GM12878 (cell line): ENCODE measurements at regions not wholly inside any gene's neighbourhood (a gene's known extent, or its start where the extent isn't known, plus 50 kb on each side); places are given as distances from the start of the nearest gene placed in this dataset.

Experiments
- ATAC-seq: fragments of 200-7000 bp; cut with Tn5 transposase; 3 replicates; pipeline ENCODE4 v1.9.1; 2020; ENCODE audit warnings: mild to moderate bottlenecking, moderate library complexity
- BruUV-seq: library from RNA; stranded (reverse); fragments of 400-500 nt; replicated peaks from 2 replicates; lab custom pipeline; 2021; lab: Mats Ljungman, UMichigan
- CTCF ChIA-PET: fragments of 300-600 bp; sonication (Branson Sonifier 250); formaldehyde crosslinking; extraction: SDS; loops from one replicate; lab custom pipeline; 2021; ENCODE audit warnings: inconsistent platforms; lab: Yijun Ruan, JAX
- POLR2A ChIA-PET: fragments of 350-600 bp; formaldehyde crosslinking; extraction: SDS; loops from one replicate; lab custom pipeline; 2021; ENCODE audit warnings: inconsistent platforms; lab: Charles Lee
- RAD21 ChIA-PET: fragments of 300-600 bp; sonication (Branson Sonifier 250); formaldehyde crosslinking; loops from one replicate; lab custom pipeline; 2023; ENCODE audit warnings: antibody characterized with exemption; ENCODE audit not compliant: unreplicated experiment; lab: Charles Lee
- SMC1A ChIA-PET: fragments of 300-600 bp; sonication (Branson Sonifier 250); formaldehyde crosslinking; loops from one replicate; lab custom pipeline; 2023; ENCODE audit not compliant: unreplicated experiment, uncharacterized antibody; lab: Charles Lee
- DNase-seq: peaks from one replicate; pipeline ENCODE4 v3.0.0-alpha.2; 2011; ENCODE audit warnings: low read depth, low spot score
- FAIRE-seq: peaks from 3 replicates; lab custom pipeline; 2011; peaks lifted over from hg19 to GRCh38; lab: Jason Lieb, UNC
- H2AFZ ChIP-seq: 2 replicates; pipeline ENCODE4 v1.6.0; 2011; ENCODE audit warnings: low read depth, low read length, control low read depth; ENCODE audit not compliant: control insufficient read depth
- H3K27ac ChIP-seq: 2 replicates; pipeline ENCODE4 v1.5.1; 2011; ENCODE audit warnings: control low read depth; ENCODE audit not compliant: control insufficient read depth, insufficient read depth
- H3K27me3 ChIP-seq, 2 experiments: replicated peaks in 1 of 2; 2 replicates each; pipeline versions ENCODE4 v1.6.0 to v1.6.1; 2011; ENCODE audit warnings: low read length in 1 of 2; ENCODE audit not compliant: control insufficient read depth in 2 of 2, insufficient read depth in 2 of 2
- H3K36me3 ChIP-seq, 2 experiments: 2 replicates each; pipeline ENCODE4 v1.5.1; 2011; ENCODE audit warnings: low read length in 1 of 2; ENCODE audit not compliant: control insufficient read depth in 2 of 2, insufficient read depth in 2 of 2
- H3K4me1 ChIP-seq: 2 replicates; pipeline ENCODE4 v1.6.1; 2011; ENCODE audit warnings: mild to moderate bottlenecking, low read length, moderate library complexity, mixed read lengths; ENCODE audit not compliant: control insufficient read depth, insufficient read depth
- H3K4me2 ChIP-seq: 2 replicates; pipeline ENCODE4 v1.6.0; 2011; ENCODE audit warnings: control low read depth; ENCODE audit not compliant: control insufficient read depth, insufficient read depth
- H3K4me3 ChIP-seq: fragments of 200-600 bp; sonication (generic); 2 replicates; pipeline ENCODE4 v1.5.1; 2016
- H3K79me2 ChIP-seq: 2 replicates; pipeline ENCODE4 v1.6.0; 2011; ENCODE audit warnings: low read length; ENCODE audit not compliant: control insufficient read depth, insufficient read depth
- H3K9ac ChIP-seq: 2 replicates; pipeline ENCODE4 v1.8.0; 2011; ENCODE audit warnings: low read length, control low read depth, mixed read lengths; ENCODE audit not compliant: control insufficient read depth, insufficient read depth
- H3K9me3 ChIP-seq: replicated peaks from 3 replicates; pipeline ENCODE4 v1.5.1; 2011; ENCODE audit warnings: mild to moderate bottlenecking, low read length; ENCODE audit not compliant: control insufficient read depth, insufficient read depth
- H4K20me1 ChIP-seq: 2 replicates; pipeline ENCODE4 v1.6.0; 2011; ENCODE audit not compliant: control insufficient read depth, insufficient read depth
- ATF3 ChIP-seq: IDR thresholded peaks from 2 replicates; pipeline ENCODE4 v1.6.1; 2011; ENCODE audit warnings: low read depth, mild to moderate bottlenecking, low read length, moderate library complexity, borderline replicate concordance; ENCODE audit errors: extremely low read depth
- BMI1 ChIP-seq: fragments of 450-650 bp; IDR thresholded peaks from 2 replicates; pipeline ENCODE4 v1.6.1; 2016; ENCODE audit warnings: mild to moderate bottlenecking, moderate library complexity, borderline replicate concordance
- EZH2 ChIP-seq: IDR thresholded peaks from 2 replicates; pipeline ENCODE4 v1.6.1; 2012; ENCODE audit warnings: low read depth, mild to moderate bottlenecking, control low read depth, inconsistent platforms, low read length, borderline replicate concordance; ENCODE audit not compliant: control insufficient read depth
- FOS ChIP-seq: IDR thresholded peaks from 3 replicates; pipeline ENCODE4 v1.6.1; 2011; ENCODE audit warnings: borderline replicate concordance; ENCODE audit not compliant: insufficient read length; ENCODE audit errors: extremely low read depth
- JUND ChIP-seq: IDR thresholded peaks from 2 replicates; pipeline ENCODE4 v1.6.1; 2012; ENCODE audit warnings: low read depth, mild to moderate bottlenecking, low read length, improper control_type of control experiment, moderate library complexity
- KAT2A ChIP-seq: conservative IDR thresholded peaks from 2 replicates; pipeline ENCODE4 v1.6.1; 2011; ENCODE audit warnings: low read depth, low read length; ENCODE audit not compliant: control insufficient read depth
- MTA2 ChIP-seq: fragments of 450-650 bp; IDR thresholded peaks from 2 replicates; pipeline ENCODE4 v1.6.1; 2016; ENCODE audit warnings: low read depth, mild to moderate bottlenecking, moderate library complexity
- NFIC ChIP-seq: IDR thresholded peaks from 2 replicates; pipeline ENCODE4 v1.6.1; 2012; ENCODE audit warnings: low read depth, mild to moderate bottlenecking, inconsistent platforms, low read length, moderate library complexity
- NFYA ChIP-seq: IDR thresholded peaks from 2 replicates; pipeline ENCODE4 v1.6.1; 2011; ENCODE audit warnings: low read depth, mild to moderate bottlenecking, low read length, improper control_type of control experiment, borderline replicate concordance
- NFYB ChIP-seq: IDR thresholded peaks from 2 replicates; pipeline ENCODE4 v1.6.1; 2011; ENCODE audit warnings: low read depth, mild to moderate bottlenecking, low read length, improper control_type of control experiment, moderate library complexity; ENCODE audit not compliant: insufficient read depth
- NR2F1 ChIP-seq: fragments of 450-650 bp; conservative IDR thresholded peaks from 2 replicates; pipeline ENCODE4 v1.6.1; 2017; ENCODE audit warnings: mild to moderate bottlenecking
- NRF1 ChIP-seq: conservative IDR thresholded peaks from 2 replicates; pipeline ENCODE4 v1.6.1; 2011; ENCODE audit warnings: mild to moderate bottlenecking, low read depth, low read length, improper control_type of control experiment
- POLR2AphosphoS2 ChIP-seq: IDR thresholded peaks from 2 replicates; pipeline ENCODE4 v1.6.1; 2011; ENCODE audit warnings: low read depth, mild to moderate bottlenecking, low read length, improper control_type of control experiment, moderate library complexity
- SMC3 ChIP-seq: IDR thresholded peaks from 2 replicates; pipeline ENCODE4 v1.6.1; 2011; ENCODE audit warnings: low read length, improper control_type of control experiment, borderline replicate concordance
- SPI1 ChIP-seq: IDR thresholded peaks from 2 replicates; pipeline ENCODE4 v1.6.1; 2011; ENCODE audit warnings: low read depth, mild to moderate bottlenecking, low read length, moderate library complexity, borderline replicate concordance; ENCODE audit not compliant: insufficient read depth
- TBL1XR1 ChIP-seq: IDR thresholded peaks from 2 replicates; pipeline ENCODE4 v1.6.1; 2012; ENCODE audit warnings: low read depth, low read length, improper control_type of control experiment
- ZBED1 ChIP-seq: IDR thresholded peaks from 2 replicates; pipeline ENCODE4 v1.6.1; 2016; ENCODE audit warnings: borderline replicate concordance
- ZSCAN29 ChIP-seq: fragments of 450-650 bp; IDR thresholded peaks from 2 replicates; pipeline ENCODE4 v1.6.1; 2017; ENCODE audit warnings: mild to moderate bottlenecking, moderate library complexity
- ZZZ3 ChIP-seq: IDR thresholded peaks from 2 replicates; pipeline ENCODE4 v1.6.1; 2011; ENCODE audit warnings: low read depth; ENCODE audit not compliant: control insufficient read depth, insufficient read length
- WGBS: methylation state at CpG from one replicate; pipeline ENCODE4 v1.1.6; 2016; ENCODE audit warnings: low lambda C conversion rate; ENCODE audit not compliant: insufficient replicate concordance, insufficient coverage; ENCODE audit errors: missing lambda C conversion rate; 5-methylcytosine and 5-hydroxymethylcytosine counted together
- in situ Hi-C: fragments of 300-500 bp; cut with MboI; formaldehyde crosslinking; loops from 9 replicates; pipeline ENCODE4 v1.14.3; 2018; ENCODE audit warnings: mixed read lengths
- intact Hi-C: fragments of 100-400 bp; cut with micrococcal nuclease; formaldehyde crosslinking; loops from one replicate; pipeline ENCODE4 v1.14.2; 2022; ENCODE audit not compliant: unreplicated experiment

GRCh38 chr12:71349950-71350349 lies 89.6 kb upstream of the LGR5 start:
- intact Hi-C loops, result no loop called here
- Histone ChIP-seq H3K79me2 (no peaks in the 10 kb centered on the region), H3K27me3 (no peaks in the 10 kb centered on the region), H3K27ac (no peak overlapping the region), H3K4me2 (no peak overlapping the region), H3K4me3 (no peak overlapping the region)
- TF ChIP-seq FOS, result no peak
- TF ChIP-seq NRF1, result no peak
- no peak for TF ChIP-seq SPI1
- no peak for TF ChIP-seq ZSCAN29
- no peak for TF ChIP-seq ATF3
- no peak for TF ChIP-seq MTA2
- TF ChIP-seq, all 136 proteins: peak for 0
- ChIA-PET SMC1A (interaction anchor here (0.5 to 0.8 kb wide), 2 partner anchors 20 to 543 kb away, joined by 3 read pairs; no protein-coding TSS in a partner anchor), RAD21 (no interaction called here), POLR2A (interaction anchor here (0.6 kb wide), 1 partner anchor 855 kb away, joined by 4 read pairs; no protein-coding TSS in a partner anchor), CTCF (no interaction called here)
- Histone ChIP-seq H3K9ac (no peak overlapping the region), H2AFZ (no peak overlapping the region), H3K4me1 (no peaks in the 10 kb centered on the region), H3K9me3 (no peaks in the 10 kb centered on the region), H3K36me3 (no peaks in the 10 kb centered on the region), H4K20me1 (no peaks in the 10 kb centered on the region)
- ATAC-seq, result no peak
- FAIRE-seq, result no peak
- DNase-seq, result no peak
- BruUV-seq, result no TSS peak
- in situ Hi-C loops, result no loop called here
- 3% methylated on average over 2 of the region's 2 CpGs for WGBS

DNA sequence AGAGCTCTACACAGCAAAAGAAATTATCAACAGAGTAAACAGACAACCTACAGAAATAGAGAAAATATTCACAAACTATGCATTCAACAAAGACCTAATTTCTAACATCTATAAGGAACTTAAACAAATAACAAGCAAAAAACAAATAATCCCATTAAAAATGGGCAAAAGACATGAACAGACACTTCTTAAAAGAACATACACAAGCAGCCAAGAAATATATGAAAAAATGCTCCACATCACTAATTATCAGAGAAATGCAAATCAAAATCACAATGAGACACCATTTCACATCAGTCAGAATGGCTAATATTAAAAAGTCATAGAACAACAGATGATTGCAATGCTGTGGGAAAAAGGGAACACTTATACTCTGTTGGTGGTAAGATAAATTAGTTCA lies 100.7 kb upstream of the LGR5 start:
- Histone ChIP-seq H3K27me3 (no peaks in the 10 kb centered on the region), H3K36me3 (no peaks in the 10 kb centered on the region), H2AFZ (no peak overlapping the region), H3K9ac (no peak overlapping the region), H3K27ac (no peak overlapping the region), H3K4me3 (no peak overlapping the region), H4K20me1 (no peaks in the 10 kb centered on the region), H3K4me1 (no peaks in the 10 kb centered on the region)
- CTCF ChIA-PET, result no interaction called here
- RAD21 ChIA-PET, result no interaction called here
- ATAC-seq (no peak), DNase-seq (no peak), FAIRE-seq (no peak)
- in situ Hi-C loops, result no loop called here
- intact Hi-C loops, result no loop called here
- SMC1A ChIA-PET, result no interaction called here
- POLR2A ChIA-PET, result no interaction called here
- TF ChIP-seq ZZZ3, result no peak
- no peak for TF ChIP-seq BMI1
- TF ChIP-seq NFIC, result no peak
- TF ChIP-seq NFYB, result no peak
- TF ChIP-seq EZH2, result no peak
- no peak for TF ChIP-seq POLR2AphosphoS2
- TF ChIP-seq NFYA, result no peak
- no peak for TF ChIP-seq NR2F1
- no peak for TF ChIP-seq ZBED1
- no peak for TF ChIP-seq JUND
- no peak for TF ChIP-seq TBL1XR1
- no peak for TF ChIP-seq KAT2A
- TF ChIP-seq SMC3, result no peak
- TF ChIP-seq, all 136 proteins: peak for 0
- Histone ChIP-seq H3K79me2 (no peaks in the 10 kb centered on the region), H3K9me3 (no peaks in the 10 kb centered on the region), H3K4me2 (no peak overlapping the region)
- BruUV-seq, result no TSS peak
